IMR-90 (cell line): ENCODE measurements at regions not wholly inside any gene's neighbourhood (a gene's known extent, or its start where the extent isn't known, plus 50 kb on each side); places are given as distances from the start of the nearest gene placed in this dataset.

ENCODE experiments used
- ATAC-seq: fragments of 200-7000 bp; cut with Tn5 transposase; 2 replicates; pipeline ENCODE4 v1.9.1; 2020; ENCODE audit warnings: low read depth, mild to moderate bottlenecking, moderate library complexity
- BruUV-seq: library from RNA; stranded (reverse); fragments of 400-500 nt; replicated peaks from 2 replicates; lab custom pipeline; 2021; lab: Mats Ljungman, UMichigan
- CTCF ChIA-PET: fragments of 300-600 bp; formaldehyde crosslinking; extraction: SDS; loops from one replicate; lab custom pipeline; 2021; ENCODE audit warnings: antibody characterized with exemption; lab: Yijun Ruan, JAX
- POLR2A ChIA-PET: fragments of 300-600 bp; sonication (Branson Sonifier 250); formaldehyde crosslinking; loops from one replicate; lab custom pipeline; 2022; ENCODE audit warnings: antibody characterized with exemption; ENCODE audit not compliant: unreplicated experiment; lab: Charles Lee
- DNase-seq: peaks from one replicate; pipeline ENCODE4 v3.0.0; 2013
- H2AFZ ChIP-seq: replicated peaks from 2 replicates; pipeline ENCODE3; 2013; ENCODE audit warnings: low read length, mild to moderate bottlenecking; ENCODE audit not compliant: poor library complexity
- H2AK5ac ChIP-seq: 2 replicates; pipeline ENCODE4 v1.6.1; 2013; ENCODE audit warnings: low read depth, low read length, inconsistent platforms
- H2AK9ac ChIP-seq: replicated peaks from 2 replicates; pipeline ENCODE3; 2013; ENCODE audit warnings: mild to moderate bottlenecking, low read depth, low read length, moderate library complexity; ENCODE audit not compliant: poor library complexity
- H2BK120ac ChIP-seq: 2 replicates; pipeline ENCODE4 v1.6.1; 2013; ENCODE audit warnings: low read depth, low read length, inconsistent platforms
- H2BK15ac ChIP-seq: 3 replicates; pipeline ENCODE4 v1.6.1; 2013; ENCODE audit warnings: low read depth, low read length, inconsistent platforms
- H2BK20ac ChIP-seq: 2 replicates; pipeline ENCODE4 v1.6.1; 2013; ENCODE audit warnings: low read depth, mild to moderate bottlenecking, inconsistent platforms, low read length, moderate library complexity
- H2BK5ac ChIP-seq: 2 replicates; pipeline ENCODE4 v1.6.1; 2013; ENCODE audit warnings: mild to moderate bottlenecking, low read depth, low read length, inconsistent platforms; ENCODE audit not compliant: poor library complexity, severe bottlenecking
- H3K14ac ChIP-seq: replicated peaks from 2 replicates; pipeline ENCODE4 v1.6.1; 2013; ENCODE audit warnings: low read depth, low read length, inconsistent platforms
- H3K18ac ChIP-seq: 2 replicates; pipeline ENCODE4 v1.6.1; 2013; ENCODE audit warnings: low read depth, low read length, control low read depth
- H3K23ac ChIP-seq: 2 replicates; pipeline ENCODE4 v1.6.1; 2013; ENCODE audit warnings: low read depth, low read length, inconsistent platforms
- H3K27ac ChIP-seq: 2 replicates; pipeline ENCODE4 v1.5.1; 2013; ENCODE audit warnings: mild to moderate bottlenecking, control low read depth, low read length; ENCODE audit not compliant: insufficient read depth
- H3K27me3 ChIP-seq: 2 replicates; pipeline ENCODE4 v1.6.1; 2013; ENCODE audit warnings: low read length; ENCODE audit not compliant: control insufficient read depth, insufficient read depth
- H3K36me3 ChIP-seq: 2 replicates; pipeline ENCODE4 v1.6.1; 2013; ENCODE audit warnings: low read length, mixed read lengths; ENCODE audit not compliant: control insufficient read depth, insufficient read depth
- H3K4ac ChIP-seq: 2 replicates; pipeline ENCODE4 v1.6.1; 2013; ENCODE audit warnings: low read depth, low read length, inconsistent platforms
- H3K4me1 ChIP-seq: 2 replicates; pipeline ENCODE4 v1.6.1; 2013; ENCODE audit warnings: low read length, mixed read lengths; ENCODE audit not compliant: control insufficient read depth, insufficient read depth
- H3K4me2 ChIP-seq: 2 replicates; pipeline ENCODE4 v1.6.1; 2013; ENCODE audit warnings: low read depth, mild to moderate bottlenecking, control low read depth, low read length, moderate library complexity
- H3K4me3 ChIP-seq: 2 replicates; pipeline ENCODE4 v1.5.1; 2013; ENCODE audit warnings: low read depth, mild to moderate bottlenecking, control low read depth, low read length, moderate library complexity; ENCODE audit not compliant: insufficient read depth
- H3K56ac ChIP-seq: 2 replicates; pipeline ENCODE4 v1.6.1; 2013; ENCODE audit warnings: low read length, inconsistent platforms; ENCODE audit not compliant: insufficient read depth; ENCODE audit errors: extremely low read depth
- H3K79me1 ChIP-seq, 2 experiments: 2 replicates each; pipeline ENCODE4 v1.6.1; 2013; ENCODE audit warnings: low read length in 2 of 2, inconsistent platforms in 1 of 2, low read depth in 1 of 2
- H3K9ac ChIP-seq: 2 replicates; pipeline ENCODE4 v1.6.1; 2013; ENCODE audit warnings: low read depth, low read length, control low read depth
- H3K9me1 ChIP-seq: 2 replicates; pipeline ENCODE4 v1.6.1; 2013; ENCODE audit warnings: low read length, inconsistent platforms; ENCODE audit not compliant: insufficient read depth
- H3K9me3 ChIP-seq: 2 replicates; pipeline ENCODE4 v1.6.1; 2013; ENCODE audit warnings: low read length; ENCODE audit not compliant: control insufficient read depth, insufficient read depth
- H4K20me1 ChIP-seq: 2 replicates; pipeline ENCODE4 v1.6.1; 2013; ENCODE audit warnings: low read length, inconsistent platforms; ENCODE audit not compliant: insufficient read depth
- H4K5ac ChIP-seq: 2 replicates; pipeline ENCODE4 v1.6.1; 2013; ENCODE audit warnings: mild to moderate bottlenecking, low read depth, low read length, control low read depth
- H4K8ac ChIP-seq, 2 experiments: 2 replicates each; pipeline ENCODE4 v1.6.1; 2013; ENCODE audit warnings: low read depth in 2 of 2, low read length in 2 of 2, control low read depth in 1 of 2, inconsistent platforms in 1 of 2
- H4K91ac ChIP-seq: 2 replicates; pipeline ENCODE4 v1.6.1; 2013; ENCODE audit warnings: low read depth, low read length, inconsistent platforms; ENCODE audit not compliant: insufficient read depth
- CTCF ChIP-seq: conservative IDR thresholded peaks from 2 replicates; pipeline ENCODE4 v1.5.1; 2012; ENCODE audit warnings: mild to moderate bottlenecking, low read depth, low read length, improper control_type of control experiment
- ELK1 ChIP-seq: fragments of 150-350 bp; IDR thresholded peaks from 2 replicates; pipeline ENCODE4 v1.6.1; 2016; ENCODE audit warnings: low read depth, mild to moderate bottlenecking, low read length, moderate library complexity, borderline replicate concordance
- MAFK ChIP-seq: IDR thresholded peaks from 2 replicates; pipeline ENCODE4 v1.6.1; 2012; ENCODE audit warnings: low read depth, low read length, improper control_type of control experiment
- MAZ ChIP-seq: IDR thresholded peaks from 2 replicates; pipeline ENCODE4 v1.6.1; 2012; ENCODE audit warnings: low read depth, mild to moderate bottlenecking, low read length, improper control_type of control experiment, moderate library complexity, borderline replicate concordance
- NFE2L2 ChIP-seq: fragments of 150-350 bp; IDR thresholded peaks from 2 replicates; pipeline ENCODE4 v1.6.1; 2016; ENCODE audit warnings: low read depth, mild to moderate bottlenecking, low read length
- RAD21 ChIP-seq: IDR thresholded peaks from 2 replicates; pipeline ENCODE4 v1.6.1; 2012; ENCODE audit warnings: low read length, improper control_type of control experiment
- RCOR1 ChIP-seq: IDR thresholded peaks from 2 replicates; pipeline ENCODE4 v1.6.1; 2012; ENCODE audit warnings: mild to moderate bottlenecking, low read length, improper control_type of control experiment; ENCODE audit not compliant: insufficient replicate concordance
- RFX5 ChIP-seq: IDR thresholded peaks from 2 replicates; pipeline ENCODE4 v1.8.0; 2012; ENCODE audit warnings: low read depth, mild to moderate bottlenecking, low read length, moderate library complexity
- SMC3 ChIP-seq: fragments of 150-350 bp; IDR thresholded peaks from 2 replicates; pipeline ENCODE4 v1.6.1; 2016; ENCODE audit warnings: low read depth, mild to moderate bottlenecking, antibody characterized with exemption, low read length, moderate library complexity
- WGBS, 2 experiments: methylation state at CpG; one replicate each; pipeline versions ENCODE4 v1.1.5 to v1.1.7; 2013; ENCODE audit warnings: missing lambda C conversion rate in 2 of 2; ENCODE audit not compliant: insufficient read length in 1 of 2; ENCODE audit errors: extremely low coverage in 2 of 2; 5-methylcytosine and 5-hydroxymethylcytosine counted together
- dilution Hi-C: fragments of 300-500 bp; cut with HindIII; formaldehyde crosslinking; loops from one replicate; pipeline ENCODE4 v1.14.3; 2018; ENCODE audit warnings: low sequenced_read_pairs; ENCODE audit not compliant: unreplicated experiment
- in situ Hi-C: fragments of 300-500 bp; cut with MboI; formaldehyde crosslinking; loops from 3 replicates; pipeline ENCODE4 v1.14.3; 2019; ENCODE audit warnings: low sequenced_read_pairs, inconsistent platforms, mixed read lengths
- intact Hi-C: fragments of 100-400 bp; cut with micrococcal nuclease; formaldehyde crosslinking; loops from 2 replicates; pipeline ENCODE4 v1.10.0; 2022
- TF ChIP-seq, protein P1 (sequence below): fragments of 150-350 bp; IDR thresholded peaks from 2 replicates; pipeline ENCODE4 v1.6.1; 2017; ENCODE audit warnings: mild to moderate bottlenecking, antibody characterized with exemption, low read length, low read depth

GRCh38 chr17:51421525-51421924, 161.2 kb downstream of the UTP18 start:
- TF ChIP-seq MAZ = no peak
- TF ChIP-seq ELK1 = no peak
- TF ChIP-seq RAD21 = no peak
- TF ChIP-seq, protein P1, sequence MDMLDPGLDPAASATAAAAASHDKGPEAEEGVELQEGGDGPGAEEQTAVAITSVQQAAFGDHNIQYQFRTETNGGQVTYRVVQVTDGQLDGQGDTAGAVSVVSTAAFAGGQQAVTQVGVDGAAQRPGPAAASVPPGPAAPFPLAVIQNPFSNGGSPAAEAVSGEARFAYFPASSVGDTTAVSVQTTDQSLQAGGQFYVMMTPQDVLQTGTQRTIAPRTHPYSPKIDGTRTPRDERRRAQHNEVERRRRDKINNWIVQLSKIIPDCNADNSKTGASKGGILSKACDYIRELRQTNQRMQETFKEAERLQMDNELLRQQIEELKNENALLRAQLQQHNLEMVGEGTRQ = no peak
- no peak for TF ChIP-seq MAFK
- TF ChIP-seq NFE2L2 = no peak
- no peak for TF ChIP-seq RFX5
- TF ChIP-seq RCOR1 = no peak
- TF ChIP-seq CTCF = no peak
- TF ChIP-seq SMC3 = no peak

More at GRCh38 chr17:51421525-51421924, 161.2 kb downstream of the UTP18 start:
- no TSS peak for BruUV-seq
- no peak overlapping the region for H3K23ac ChIP-seq
- no peaks in the 10 kb centered on the region for H3K9me3 ChIP-seq
- no peak overlapping the region for H3K18ac ChIP-seq
- no peaks in the 10 kb centered on the region for H4K20me1 ChIP-seq
- H4K8ac ChIP-seq = no peak overlapping the region
- no peak overlapping the region for H3K27ac ChIP-seq
- intact Hi-C loops = no loop called here
- no peak overlapping the region for H3K9ac ChIP-seq
- H2BK5ac ChIP-seq = no peak overlapping the region
- dilution Hi-C loops = no loop called here
- H3K4me2 ChIP-seq = no peak overlapping the region
- H3K79me1 ChIP-seq = no peaks in the 10 kb centered on the region
- H3K14ac ChIP-seq = no peak overlapping the region
- no peak overlapping the region for H4K5ac ChIP-seq
- WGBS, 2 experiments = no CpG with 5 or more reads among the region's 3 CpGs
- no peak overlapping the region for H2BK120ac ChIP-seq
- no peak overlapping the region for H2AFZ ChIP-seq
- no peak for ATAC-seq
- CTCF ChIA-PET = no interaction called here
- in situ Hi-C loops = no loop called here
- no peak overlapping the region for H3K4ac ChIP-seq
- no peaks in the 10 kb centered on the region for H3K4me1 ChIP-seq
- no peak overlapping the region for H2AK9ac ChIP-seq
- no peak overlapping the region for H2BK15ac ChIP-seq
- H3K9me1 ChIP-seq = no peaks in the 10 kb centered on the region
- no peak overlapping the region for H4K91ac ChIP-seq
- no peak overlapping the region for H2BK20ac ChIP-seq
- H2AK5ac ChIP-seq = no peak overlapping the region
- no peaks in the 10 kb centered on the region for H3K36me3 ChIP-seq
- no peaks in the 10 kb centered on the region for H3K27me3 ChIP-seq
- POLR2A ChIA-PET = no interaction called here
- no peak overlapping the region for H3K4me3 ChIP-seq
- DNase-seq = no peak
- no peak overlapping the region for H3K56ac ChIP-seq
